ENCODE measurements at regions not wholly inside any gene's neighbourhood (a gene's known extent, or its start where the extent isn't known, plus 50 kb on each side); places are given as distances from the start of the nearest gene placed in this dataset.

- DNase-seq (ENCODE audit: low read depth): no peak
- H3K4me3 ChIP-seq (ENCODE audit: low read depth, low read length): no peak overlapping the region
- no peaks in the 10 kb centered on the region for H3K36me3 ChIP-seq (ENCODE audit: control insufficient read depth, insufficient read depth, low read length)
- H3K27me3 ChIP-seq (ENCODE audit: control insufficient read depth, insufficient read depth, low read length): no peaks in the 10 kb centered on the region
- no peak for TF ChIP-seq CTCF (IDR thresholded peaks at IDR 0.05; ENCODE audit: insufficient read depth, low read length, poor library complexity, severe bottlenecking)
Measured at GRCh38 chr5:56414066-56414465, 180.9 kb upstream of the ANKRD55 start.

DNA sequence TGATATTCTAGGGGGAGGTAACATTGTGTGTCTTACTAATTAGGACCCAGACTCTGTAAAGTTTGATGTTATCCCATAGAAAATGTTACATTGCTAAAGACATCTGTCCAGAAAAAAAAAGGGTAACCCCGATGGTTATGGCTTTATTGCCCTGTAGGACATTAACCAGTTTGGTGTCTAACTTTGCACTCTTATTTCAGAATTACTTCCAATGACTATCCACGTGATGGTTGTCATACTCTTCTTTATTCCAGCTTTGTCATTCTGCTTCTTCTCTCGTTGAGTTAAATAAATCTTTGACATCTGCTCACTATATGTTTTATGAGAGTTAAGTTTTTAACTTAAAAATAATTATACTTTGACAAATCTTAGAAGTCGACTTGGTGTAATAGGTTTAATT is 180.4 kb upstream of the ANKRD55 start:
- no peak overlapping the region for H3K4me3 ChIP-seq (ENCODE audit: low read depth, low read length)
- no peak for TF ChIP-seq CTCF (IDR thresholded peaks at IDR 0.05; ENCODE audit: insufficient read depth, low read length, poor library complexity, severe bottlenecking)
- H3K27me3 ChIP-seq (ENCODE audit: control insufficient read depth, insufficient read depth, low read length): no peaks in the 10 kb centered on the region
- no peak for DNase-seq (ENCODE audit: low read depth)
- H3K36me3 ChIP-seq (ENCODE audit: control insufficient read depth, insufficient read depth, low read length): no peaks in the 10 kb centered on the region

DNA sequence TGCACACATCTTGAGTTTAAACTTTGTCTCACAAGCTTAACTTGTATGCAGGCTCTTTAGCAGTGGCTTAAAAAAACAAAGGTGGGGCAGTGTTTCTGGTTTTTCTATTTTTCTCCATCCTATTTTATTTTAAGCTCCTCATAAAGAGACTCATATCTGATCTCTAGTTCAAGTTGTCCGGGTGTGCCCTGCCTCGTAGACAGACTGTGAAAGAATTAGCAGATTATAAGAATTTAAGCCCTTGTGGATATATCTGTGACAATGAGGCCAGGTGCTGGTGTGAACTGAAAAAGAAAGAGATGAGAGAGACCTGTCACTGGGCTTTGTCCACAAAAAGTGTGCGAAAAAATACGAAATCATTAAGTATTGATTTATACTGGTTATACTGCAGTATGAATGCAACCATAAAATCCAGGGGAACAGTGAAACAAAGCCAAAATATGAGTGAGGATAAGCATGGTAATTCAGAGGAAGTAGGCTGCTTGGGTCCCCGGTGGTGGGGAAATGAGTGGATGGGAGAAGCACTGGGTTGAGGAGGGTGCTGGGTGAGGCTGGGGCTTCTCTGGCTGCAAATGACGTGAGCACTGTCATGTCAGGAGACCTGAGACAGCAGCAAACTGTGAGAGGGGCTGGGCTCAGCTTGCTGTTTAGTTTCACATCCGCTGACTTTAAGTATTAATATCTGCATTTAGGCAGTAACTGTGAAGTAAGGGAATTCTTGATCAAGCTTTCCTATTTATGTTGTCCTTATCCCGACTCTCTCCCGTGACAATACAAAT is 179.7 kb upstream of the ANKRD55 start:
- Histone ChIP-seq H3K36me3 (ENCODE audit: control insufficient read depth, insufficient read depth, low read length) (no peaks in the 10 kb centered on the region), H3K4me3 (ENCODE audit: low read depth, low read length) (no peak overlapping the region), H3K27me3 (ENCODE audit: control insufficient read depth, insufficient read depth, low read length) (no peaks in the 10 kb centered on the region)
- TF ChIP-seq CTCF (IDR thresholded peaks at IDR 0.05; ENCODE audit: insufficient read depth, low read length, poor library complexity, severe bottlenecking): no peak
- no peak for DNase-seq (ENCODE audit: low read depth)

- Histone ChIP-seq H3K27me3 (ENCODE audit: control insufficient read depth, insufficient read depth, low read length) (no peaks in the 10 kb centered on the region), H3K36me3 (ENCODE audit: control insufficient read depth, insufficient read depth, low read length) (no peaks in the 10 kb centered on the region), H3K4me3 (ENCODE audit: low read depth, low read length) (no peak overlapping the region)
- DNase-seq (ENCODE audit: low read depth): no peak
- no peak for TF ChIP-seq CTCF (IDR thresholded peaks at IDR 0.05; ENCODE audit: insufficient read depth, low read length, poor library complexity, severe bottlenecking)
Measured at GRCh38 chr5:56410696-56411095, 177.6 kb upstream of the ANKRD55 start.

- H3K36me3 ChIP-seq (ENCODE audit: control insufficient read depth, insufficient read depth, low read length): no peaks in the 10 kb centered on the region
- TF ChIP-seq CTCF (IDR thresholded peaks at IDR 0.05; ENCODE audit: insufficient read depth, low read length, poor library complexity, severe bottlenecking): no peak
- no peaks in the 10 kb centered on the region for H3K27me3 ChIP-seq (ENCODE audit: control insufficient read depth, insufficient read depth, low read length)
- peak; percentile 42 for DNase-seq (ENCODE audit: low read depth)
- H3K4me3 ChIP-seq (ENCODE audit: low read depth, low read length): no peak overlapping the region
Measured at GRCh38 chr5:56409331-56410190, 176.4 kb upstream of the ANKRD55 start.
